DND-41 (cell line): ENCODE measurements at regions not wholly inside any gene's neighbourhood (a gene's known extent, or its start where the extent isn't known, plus 50 kb on each side); places are given as distances from the start of the nearest gene placed in this dataset.

Experiments
- EZH2 ChIP-seq: IDR thresholded peaks from 3 replicates; pipeline ENCODE4 v1.6.1; 2012; ENCODE audit warnings: borderline replicate concordance, low read depth, mild to moderate bottlenecking, moderate library complexity, low read length, inconsistent platforms; ENCODE audit not compliant: severe bottlenecking
- TF ChIP-seq, protein P1 (sequence below): IDR thresholded peaks from 2 replicates; pipeline ENCODE4 v1.5.1; 2012; ENCODE audit warnings: borderline replicate concordance, low read length, moderate library complexity, mild to moderate bottlenecking; ENCODE audit not compliant: poor library complexity, severe bottlenecking; ENCODE audit errors: extremely low read depth

DNA sequence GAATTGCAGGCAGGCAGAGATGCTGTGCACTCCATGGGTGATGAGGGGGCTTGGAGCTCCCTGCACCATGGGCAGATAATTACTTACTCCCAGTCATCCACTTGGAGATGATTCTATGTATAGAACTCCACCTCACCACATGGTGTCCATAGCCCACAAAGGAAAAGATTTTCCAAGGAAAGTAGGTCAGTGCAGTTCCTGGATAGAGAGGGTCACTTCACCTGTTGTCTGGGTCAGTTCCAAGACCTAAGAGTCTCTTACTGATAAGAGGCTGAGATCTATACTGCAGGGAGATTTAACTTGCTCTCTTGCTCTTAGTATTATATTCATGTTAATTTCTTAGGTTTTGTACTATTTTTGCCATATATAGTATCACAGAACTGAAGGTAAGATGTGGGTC is 113.9 kb upstream of the BRINP1 start:
- TF ChIP-seq, protein P1, sequence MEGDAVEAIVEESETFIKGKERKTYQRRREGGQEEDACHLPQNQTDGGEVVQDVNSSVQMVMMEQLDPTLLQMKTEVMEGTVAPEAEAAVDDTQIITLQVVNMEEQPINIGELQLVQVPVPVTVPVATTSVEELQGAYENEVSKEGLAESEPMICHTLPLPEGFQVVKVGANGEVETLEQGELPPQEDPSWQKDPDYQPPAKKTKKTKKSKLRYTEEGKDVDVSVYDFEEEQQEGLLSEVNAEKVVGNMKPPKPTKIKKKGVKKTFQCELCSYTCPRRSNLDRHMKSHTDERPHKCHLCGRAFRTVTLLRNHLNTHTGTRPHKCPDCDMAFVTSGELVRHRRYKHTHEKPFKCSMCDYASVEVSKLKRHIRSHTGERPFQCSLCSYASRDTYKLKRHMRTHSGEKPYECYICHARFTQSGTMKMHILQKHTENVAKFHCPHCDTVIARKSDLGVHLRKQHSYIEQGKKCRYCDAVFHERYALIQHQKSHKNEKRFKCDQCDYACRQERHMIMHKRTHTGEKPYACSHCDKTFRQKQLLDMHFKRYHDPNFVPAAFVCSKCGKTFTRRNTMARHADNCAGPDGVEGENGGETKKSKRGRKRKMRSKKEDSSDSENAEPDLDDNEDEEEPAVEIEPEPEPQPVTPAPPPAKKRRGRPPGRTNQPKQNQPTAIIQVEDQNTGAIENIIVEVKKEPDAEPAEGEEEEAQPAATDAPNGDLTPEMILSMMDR, result no peak
- no peak for TF ChIP-seq EZH2
